ENCODE measurements at regions not wholly inside any gene's neighbourhood (a gene's known extent, or its start where the extent isn't known, plus 50 kb on each side); places are given as distances from the start of the nearest gene placed in this dataset.
"Not testable (repeated sequence)": the region's sequence is repeated elsewhere in the genome, so short reads cannot be mapped to it uniquely, and the experiment has no call there.

- Mint-ChIP-seq H3K36me3 (no peaks in the 10 kb centered on the region), H3K4me3 (no peak overlapping the region), H3K9me3 (no peaks in the 10 kb centered on the region), H3K27me3 (no peaks in the 10 kb centered on the region), H3K4me1 (no peaks in the 10 kb centered on the region), H3K27ac (no peak overlapping the region)
Measured at GRCh38 chr4:96352051-96352517, 512.2 kb downstream of the PDHA2 start.

DNA sequence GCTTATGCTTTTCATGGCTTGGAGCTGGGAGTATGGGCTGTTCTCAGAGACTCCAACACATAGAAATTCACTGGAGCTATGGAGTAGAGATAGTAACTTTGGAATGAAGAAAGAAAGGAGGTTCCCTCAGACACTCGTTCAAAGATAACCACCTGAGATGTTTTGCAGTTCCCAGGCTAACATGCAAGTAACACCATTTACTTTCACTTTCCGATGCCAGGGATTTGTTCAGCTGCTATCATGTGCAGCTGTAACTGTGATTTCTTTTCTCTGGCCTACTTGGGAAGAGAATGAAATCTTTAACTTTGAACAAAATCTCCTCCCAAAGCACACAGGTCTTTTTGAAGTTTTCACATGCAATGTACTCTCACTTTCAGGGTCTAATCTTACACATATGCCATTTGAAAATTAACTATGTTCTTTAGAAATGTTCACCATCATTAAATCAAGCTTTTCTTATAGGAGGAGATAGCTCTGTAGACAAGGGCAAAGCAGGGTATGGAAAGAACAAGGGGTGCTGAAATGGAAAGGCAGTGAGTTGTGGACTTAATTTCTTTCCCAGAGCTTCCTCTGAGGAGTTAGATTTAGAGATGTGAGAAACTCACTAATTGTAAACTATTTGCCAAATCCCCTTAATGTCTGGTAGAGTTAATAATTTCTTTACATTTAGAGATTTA is 514.3 kb downstream of the PDHA2 start:
- Mint-ChIP-seq H3K4me1 (no peaks in the 10 kb centered on the region), H3K9me3 (no peaks in the 10 kb centered on the region), H3K4me3 (no peak overlapping the region), H3K27ac (no peak overlapping the region), H3K36me3 (no peaks in the 10 kb centered on the region), H3K27me3 (no peaks in the 10 kb centered on the region)

DNA sequence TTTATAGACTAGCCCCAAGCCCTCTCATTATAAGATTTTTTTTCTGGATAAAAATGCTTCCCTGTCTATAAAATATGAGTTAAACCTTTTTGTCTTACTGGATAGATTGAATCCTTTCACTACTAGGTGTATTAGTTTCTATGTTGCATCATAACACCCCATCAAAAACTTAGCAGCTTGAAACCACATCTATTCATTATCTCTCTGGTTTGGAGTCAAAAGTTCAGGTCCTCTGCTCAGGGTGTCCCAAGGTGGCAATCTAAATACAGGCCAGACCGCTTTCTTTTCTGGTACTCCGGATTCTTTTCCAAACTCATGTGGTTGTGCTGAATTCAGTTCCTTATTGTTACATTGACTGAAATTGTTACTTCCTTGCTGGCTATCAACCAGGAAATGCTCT is 515.5 kb downstream of the PDHA2 start:
- no peaks in the 10 kb centered on the region for H3K9me3 Mint-ChIP-seq
- H3K4me1 Mint-ChIP-seq = no peaks in the 10 kb centered on the region
- H3K4me3 Mint-ChIP-seq = no peak overlapping the region
- H3K27ac Mint-ChIP-seq = no peak overlapping the region
- no peaks in the 10 kb centered on the region for H3K27me3 Mint-ChIP-seq
- no peaks in the 10 kb centered on the region for H3K36me3 Mint-ChIP-seq

GRCh38 chr4:96356591-96357370 is 516.9 kb downstream of the PDHA2 start:
- H3K36me3 Mint-ChIP-seq = no peaks in the 10 kb centered on the region
- H3K4me1 Mint-ChIP-seq = no peaks in the 10 kb centered on the region
- no peaks in the 10 kb centered on the region for H3K9me3 Mint-ChIP-seq
- no peak overlapping the region for H3K4me3 Mint-ChIP-seq
- no peak overlapping the region for H3K27ac Mint-ChIP-seq
- no peaks in the 10 kb centered on the region for H3K27me3 Mint-ChIP-seq

DNA sequence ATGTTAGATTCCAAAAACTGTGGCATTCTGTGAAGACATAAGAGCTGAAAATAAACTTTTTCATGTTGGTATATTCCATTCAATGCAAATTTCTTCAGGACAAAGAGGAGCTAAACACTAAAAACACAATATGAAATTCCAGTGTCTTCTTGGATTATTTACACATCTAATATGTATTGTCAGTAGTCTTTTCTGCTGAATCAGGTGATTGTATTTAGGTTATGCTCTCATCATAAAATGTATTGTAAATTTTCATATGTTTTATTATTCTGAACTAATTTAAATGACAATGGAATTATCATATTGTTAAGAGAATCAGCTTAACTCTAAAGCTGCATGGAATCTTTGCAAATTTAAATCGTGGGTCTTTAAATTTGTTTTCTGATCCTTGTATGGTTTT is 526.7 kb downstream of the PDHA2 start:
- Mint-ChIP-seq H3K36me3 (no peaks in the 10 kb centered on the region), H3K27ac (no peak overlapping the region), H3K4me1 (no peaks in the 10 kb centered on the region), H3K9me3 (peaks cover 5% of the 10 kb centered on the region), H3K27me3 (no peaks in the 10 kb centered on the region), H3K4me3 (no peak overlapping the region)

DNA sequence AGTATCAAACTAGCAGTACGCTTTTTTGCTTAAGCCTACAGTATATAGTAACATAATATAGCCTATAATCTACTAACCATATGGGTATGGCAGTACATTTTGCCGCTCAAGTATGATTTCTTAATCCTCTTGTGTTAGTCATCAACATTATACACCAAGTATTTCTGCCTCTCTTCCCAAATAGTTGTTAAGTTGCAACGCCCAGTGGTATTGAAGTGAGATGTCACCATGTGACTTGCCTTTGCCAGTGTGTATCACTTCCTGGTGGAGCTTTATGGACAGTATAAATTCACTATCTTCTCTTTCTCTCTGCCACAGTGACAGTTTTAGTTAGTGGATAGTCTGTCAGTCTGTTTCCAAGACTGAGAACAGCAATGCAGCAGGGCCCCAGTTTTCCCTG is 535.5 kb downstream of the PDHA2 start:
- peaks cover 4% of the 10 kb centered on the region for H3K9me3 Mint-ChIP-seq
- H3K4me1 Mint-ChIP-seq = no peaks in the 10 kb centered on the region
- no peaks in the 10 kb centered on the region for H3K36me3 Mint-ChIP-seq
- H3K4me3 Mint-ChIP-seq = no peak overlapping the region
- no peaks in the 10 kb centered on the region for H3K27me3 Mint-ChIP-seq
- H3K27ac Mint-ChIP-seq = no peak overlapping the region

GRCh38 chr4:96379524-96379923 is 539.6 kb downstream of the PDHA2 start:
- Mint-ChIP-seq H3K9me3 (no peaks in the 10 kb centered on the region), H3K27me3 (no peaks in the 10 kb centered on the region), H3K36me3 (no peaks in the 10 kb centered on the region), H3K4me1 (no peaks in the 10 kb centered on the region), H3K4me3 (no peak overlapping the region), H3K27ac (no peak overlapping the region)

DNA sequence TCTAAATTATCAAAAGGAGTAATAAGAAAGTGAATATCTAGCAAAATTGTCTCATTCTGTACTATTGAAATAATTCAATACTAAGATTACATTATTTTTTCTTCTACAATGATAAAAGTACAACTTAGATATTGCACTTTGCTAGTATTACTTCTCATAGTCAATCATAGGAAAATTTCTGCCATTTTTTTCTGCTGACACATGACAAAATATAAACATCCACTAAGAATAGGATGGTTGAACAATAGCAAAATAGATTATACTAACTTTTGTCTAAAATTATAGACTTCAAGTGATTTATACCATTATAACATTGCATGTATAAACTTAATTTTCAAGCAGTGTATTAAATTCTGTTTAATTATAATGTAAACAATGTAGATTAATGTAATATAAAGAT is 540.2 kb downstream of the PDHA2 start:
- no peaks in the 10 kb centered on the region for H3K4me1 Mint-ChIP-seq
- H3K9me3 Mint-ChIP-seq = no peaks in the 10 kb centered on the region
- H3K36me3 Mint-ChIP-seq = no peaks in the 10 kb centered on the region
- no peak overlapping the region for H3K27ac Mint-ChIP-seq
- no peak overlapping the region for H3K4me3 Mint-ChIP-seq
- H3K27me3 Mint-ChIP-seq = no peaks in the 10 kb centered on the region

GRCh38 chr4:96383349-96383748 is 543.5 kb downstream of the PDHA2 start:
- Mint-ChIP-seq H3K27ac (no peak overlapping the region), H3K4me1 (no peaks in the 10 kb centered on the region), H3K9me3 (no peaks in the 10 kb centered on the region)

DNA sequence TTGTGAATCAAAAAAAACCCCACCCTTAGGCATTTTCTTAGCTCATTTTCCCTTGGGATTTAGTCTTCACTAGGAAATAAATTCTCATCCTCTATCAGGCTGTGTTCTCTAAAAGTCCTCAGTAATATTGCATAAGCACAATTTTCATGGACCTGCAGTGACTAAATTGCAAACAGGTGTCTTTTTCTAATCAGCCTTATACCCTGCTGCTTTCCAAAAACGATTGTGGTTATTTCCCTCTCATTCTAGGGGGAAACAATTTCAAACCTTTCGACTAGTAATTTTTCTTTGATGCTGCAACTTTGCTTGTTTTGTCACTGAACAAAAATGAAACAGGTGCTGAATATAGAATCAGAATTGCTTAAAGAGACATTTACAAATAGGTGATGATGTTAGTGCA is 549.9 kb downstream of the PDHA2 start:
- Mint-ChIP-seq H3K36me3 (no peaks in the 10 kb centered on the region), H3K4me1 (no peaks in the 10 kb centered on the region), H3K27ac (no peak overlapping the region), H3K27me3 (no peaks in the 10 kb centered on the region), H3K4me3 (no peak overlapping the region), H3K9me3 (no peaks in the 10 kb centered on the region)

More at GRCh38 chr4:96383349-96383748, 543.5 kb downstream of the PDHA2 start:
- no peaks in the 10 kb centered on the region for H3K27me3 Mint-ChIP-seq
- H3K4me3 Mint-ChIP-seq = no peak overlapping the region
- no peaks in the 10 kb centered on the region for H3K36me3 Mint-ChIP-seq

DNA sequence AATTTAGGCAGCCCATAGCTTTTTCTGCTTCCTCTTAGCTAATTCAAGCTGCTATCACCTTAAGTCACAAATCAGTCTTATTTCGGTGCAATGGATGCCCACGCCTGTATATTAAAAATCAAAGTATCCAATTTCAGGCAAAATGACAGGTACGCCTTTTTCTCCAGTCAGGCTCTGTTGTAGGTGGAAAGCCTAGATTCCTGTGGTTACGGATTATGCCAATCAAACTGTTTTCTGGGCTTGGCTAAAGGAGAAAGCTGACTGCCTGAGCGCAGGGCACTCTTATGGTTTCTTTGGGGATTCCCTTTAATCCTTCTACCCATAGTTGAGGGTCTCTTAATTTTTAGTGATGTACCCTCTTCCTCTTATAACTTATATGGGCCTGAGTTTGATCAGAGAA is 550.5 kb downstream of the PDHA2 start:
- H3K4me3 Mint-ChIP-seq = no peak overlapping the region
- no peaks in the 10 kb centered on the region for H3K36me3 Mint-ChIP-seq
- no peaks in the 10 kb centered on the region for H3K4me1 Mint-ChIP-seq
- no peak overlapping the region for H3K27ac Mint-ChIP-seq
- H3K9me3 Mint-ChIP-seq = no peaks in the 10 kb centered on the region
- no peaks in the 10 kb centered on the region for H3K27me3 Mint-ChIP-seq

- Mint-ChIP-seq H3K27me3 (no peaks in the 10 kb centered on the region), H3K9me3 (peaks cover 8% of the 10 kb centered on the region), H3K27ac (no peak overlapping the region), H3K4me3 (no peak overlapping the region), H3K4me1 (no peaks in the 10 kb centered on the region), H3K36me3 (no peaks in the 10 kb centered on the region)
Measured at GRCh38 chr4:96395747-96396146, 555.9 kb downstream of the PDHA2 start.

GRCh38 chr4:96406742-96407141 is 566.8 kb downstream of the PDHA2 start:
- no peak overlapping the region for H3K4me3 Mint-ChIP-seq
- no peaks in the 10 kb centered on the region for H3K36me3 Mint-ChIP-seq
- H3K27me3 Mint-ChIP-seq = no peaks in the 10 kb centered on the region
- peaks cover 5% of the 10 kb centered on the region for H3K9me3 Mint-ChIP-seq
- H3K27ac Mint-ChIP-seq = no peak overlapping the region
- H3K4me1 Mint-ChIP-seq = no peaks in the 10 kb centered on the region

DNA sequence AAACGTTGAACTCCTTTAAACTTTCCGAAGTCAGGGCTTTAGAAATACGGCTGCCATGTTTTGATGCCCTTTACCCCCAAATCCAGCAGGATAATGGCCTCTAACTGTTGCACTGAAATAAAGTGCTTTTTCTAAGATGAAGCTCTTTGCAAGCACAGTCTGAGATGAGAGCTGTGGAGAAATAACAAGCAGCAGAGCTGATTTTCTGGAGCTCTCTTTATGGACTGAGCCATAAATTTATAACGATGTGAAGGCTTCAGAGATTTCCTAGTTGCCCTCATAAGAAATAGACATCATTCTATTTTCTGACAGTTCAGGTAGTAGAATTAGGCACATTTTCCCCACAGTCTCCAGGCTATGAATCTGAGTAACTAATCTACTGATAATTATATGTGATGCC is 567.3 kb downstream of the PDHA2 start:
- Mint-ChIP-seq H3K27ac (no peak overlapping the region), H3K9me3 (peaks cover 5% of the 10 kb centered on the region), H3K4me1 (no peaks in the 10 kb centered on the region), H3K4me3 (no peak overlapping the region), H3K27me3 (no peaks in the 10 kb centered on the region), H3K36me3 (no peaks in the 10 kb centered on the region)

DNA sequence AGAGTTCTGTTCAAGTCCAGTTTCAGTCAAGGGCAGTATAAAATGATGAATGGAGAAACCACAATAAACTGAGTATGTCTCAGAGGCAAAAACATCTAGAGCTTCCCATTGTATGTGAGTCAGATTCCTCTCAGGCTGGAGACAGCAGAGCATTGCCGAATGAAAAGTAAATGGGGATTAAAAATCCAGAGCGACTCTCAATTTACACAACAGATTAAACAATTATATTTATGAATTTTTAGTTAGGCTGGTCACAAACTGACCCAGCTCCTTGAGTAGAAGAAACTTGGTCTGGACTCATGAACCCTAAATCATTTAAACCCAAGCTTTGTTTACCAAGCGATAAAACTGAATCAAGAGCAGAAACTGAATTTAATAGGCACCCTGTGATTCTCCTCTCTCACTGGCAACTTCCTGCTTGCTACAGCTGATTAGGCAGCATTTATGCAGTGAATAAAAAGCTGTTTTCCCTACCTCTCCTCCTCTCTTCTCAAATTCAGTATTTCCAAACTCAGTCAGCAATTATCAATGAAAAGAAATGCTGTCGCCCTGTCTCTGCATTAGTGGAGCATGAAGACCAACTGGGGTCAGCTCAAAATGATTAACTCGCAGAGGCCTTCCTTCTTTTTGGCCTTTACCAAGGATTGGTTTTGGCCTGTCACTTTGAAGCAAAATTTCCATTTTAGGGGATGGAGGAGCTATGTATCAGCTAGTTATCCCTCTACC is 568.0 kb downstream of the PDHA2 start:
- Mint-ChIP-seq H3K36me3 (no peaks in the 10 kb centered on the region), H3K27me3 (no peaks in the 10 kb centered on the region), H3K4me3 (no peak overlapping the region), H3K4me1 (no peaks in the 10 kb centered on the region), H3K9me3 (peaks cover 5% of the 10 kb centered on the region), H3K27ac (no peak overlapping the region)

DNA sequence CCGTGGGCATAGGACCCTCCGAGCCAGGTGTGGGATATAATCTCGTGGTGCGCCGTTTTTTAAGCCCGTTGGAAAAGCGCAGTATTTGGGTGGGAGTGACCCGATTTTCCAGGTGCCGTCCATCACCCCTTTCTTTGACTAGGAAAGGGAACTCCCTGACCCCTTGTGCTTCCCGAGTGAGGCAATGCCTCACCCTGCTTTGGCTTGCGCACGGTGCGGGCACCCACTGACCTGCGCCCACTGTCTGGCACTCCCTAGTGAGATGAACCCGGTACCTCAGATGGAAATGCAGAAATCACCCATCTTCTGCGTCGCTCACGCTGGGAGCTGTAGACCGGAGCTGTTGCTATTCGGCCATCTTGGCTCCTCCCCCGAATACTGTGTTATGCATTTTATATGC is 575.0 kb downstream of the PDHA2 start:
- not testable (repeated sequence) for H3K4me3 Mint-ChIP-seq, H3K27me3 Mint-ChIP-seq, H3K9me3 Mint-ChIP-seq, H3K27ac Mint-ChIP-seq, H3K4me1 Mint-ChIP-seq, H3K36me3 Mint-ChIP-seq
